HL-60 (cell line): ENCODE measurements at regions not wholly inside any gene's neighbourhood (a gene's known extent, or its start where the extent isn't known, plus 50 kb on each side); places are given as distances from the start of the nearest gene placed in this dataset.

ENCODE experiments used
- DNase-seq, 2 experiments: peaks; one replicate each; pipeline ENCODE4 v3.0.0-alpha.2; 2010 to 2020; ENCODE audit warnings: low read depth in 1 of 2, low spot score in 1 of 2
- H3K27ac ChIP-seq: fragments of 250-450 bp; sonication (Bioruptor Pico); replicated peaks from 2 replicates; pipeline ENCODE4 v1.5.1; 2020; ENCODE audit warnings: mild to moderate bottlenecking, moderate library complexity
- H3K27me3 ChIP-seq: fragments of 250-450 bp; sonication (Bioruptor Pico); 2 replicates; pipeline ENCODE4 v1.5.1; 2021; ENCODE audit warnings: mild to moderate bottlenecking, moderate library complexity; ENCODE audit not compliant: insufficient read depth, poor library complexity, severe bottlenecking
- H3K4me3 ChIP-seq: replicated peaks from 2 replicates; pipeline ENCODE4 v1.5.1; 2011; ENCODE audit warnings: mild to moderate bottlenecking, control low read depth, low read length; ENCODE audit not compliant: insufficient read depth
- GABPA ChIP-seq: IDR thresholded peaks from 2 replicates; pipeline ENCODE4 v1.6.1; 2012; ENCODE audit warnings: low read depth
- POLR2AphosphoS5 ChIP-seq: IDR thresholded peaks from 2 replicates; pipeline ENCODE4 v1.6.1; 2012; ENCODE audit warnings: low read depth
- REST ChIP-seq: IDR thresholded peaks from 2 replicates; pipeline ENCODE4 v1.6.1; 2012; ENCODE audit warnings: low read depth; ENCODE audit not compliant: insufficient replicate concordance
- SPI1 ChIP-seq: IDR thresholded peaks from 2 replicates; pipeline ENCODE4 v1.6.1; 2012; ENCODE audit warnings: low read depth, mild to moderate bottlenecking, borderline replicate concordance
- TF ChIP-seq, protein P1 (sequence below): IDR thresholded peaks from one replicate; pipeline ENCODE4 v1.5.1; 2011; ENCODE audit warnings: low read length, control low read depth, inconsistent platforms; ENCODE audit not compliant: insufficient read depth

- H3K27me3 ChIP-seq, result no peaks in the 10 kb centered on the region
- H3K27ac ChIP-seq, result no peak overlapping the region
- no peak overlapping the region for H3K4me3 ChIP-seq
- DNase-seq, result no peak
- TF ChIP-seq REST (no peak), GABPA (no peak), SPI1 (no peak), POLR2AphosphoS5 (no peak)
- TF ChIP-seq, protein P1, sequence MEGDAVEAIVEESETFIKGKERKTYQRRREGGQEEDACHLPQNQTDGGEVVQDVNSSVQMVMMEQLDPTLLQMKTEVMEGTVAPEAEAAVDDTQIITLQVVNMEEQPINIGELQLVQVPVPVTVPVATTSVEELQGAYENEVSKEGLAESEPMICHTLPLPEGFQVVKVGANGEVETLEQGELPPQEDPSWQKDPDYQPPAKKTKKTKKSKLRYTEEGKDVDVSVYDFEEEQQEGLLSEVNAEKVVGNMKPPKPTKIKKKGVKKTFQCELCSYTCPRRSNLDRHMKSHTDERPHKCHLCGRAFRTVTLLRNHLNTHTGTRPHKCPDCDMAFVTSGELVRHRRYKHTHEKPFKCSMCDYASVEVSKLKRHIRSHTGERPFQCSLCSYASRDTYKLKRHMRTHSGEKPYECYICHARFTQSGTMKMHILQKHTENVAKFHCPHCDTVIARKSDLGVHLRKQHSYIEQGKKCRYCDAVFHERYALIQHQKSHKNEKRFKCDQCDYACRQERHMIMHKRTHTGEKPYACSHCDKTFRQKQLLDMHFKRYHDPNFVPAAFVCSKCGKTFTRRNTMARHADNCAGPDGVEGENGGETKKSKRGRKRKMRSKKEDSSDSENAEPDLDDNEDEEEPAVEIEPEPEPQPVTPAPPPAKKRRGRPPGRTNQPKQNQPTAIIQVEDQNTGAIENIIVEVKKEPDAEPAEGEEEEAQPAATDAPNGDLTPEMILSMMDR, result no peak
Measured at GRCh38 chr18:7288544-7288943, 57.7 kb downstream of the LRRC30 start.

DNA sequence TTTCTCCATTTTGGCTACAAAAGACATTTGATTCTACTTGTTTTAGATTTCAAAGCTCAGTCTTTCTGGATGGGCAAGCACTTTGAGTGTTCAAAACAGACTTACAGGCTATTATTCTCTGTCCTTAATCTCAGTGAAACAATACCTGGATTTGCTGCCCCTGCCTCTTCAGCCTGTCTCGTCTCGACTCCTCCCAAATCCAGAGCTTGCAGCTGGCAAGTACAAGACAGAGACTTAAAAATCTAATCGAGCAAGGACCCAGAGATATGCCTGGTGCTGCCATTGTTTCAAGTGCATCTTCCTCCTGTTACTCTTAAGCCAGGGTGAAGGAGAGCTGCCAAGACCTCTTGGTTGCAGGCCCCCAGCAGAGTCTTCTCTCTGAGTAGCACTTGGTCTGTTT, 59.2 kb downstream of the LRRC30 start:
- Histone ChIP-seq H3K4me3 (no peak overlapping the region), H3K27ac (no peak overlapping the region), H3K27me3 (no peaks in the 10 kb centered on the region)
- no peak for DNase-seq
- TF ChIP-seq, protein P1, result no peak
- no peak for TF ChIP-seq SPI1
- no peak for TF ChIP-seq REST
- TF ChIP-seq POLR2AphosphoS5, result no peak
- no peak for TF ChIP-seq GABPA

GRCh38 chr18:7291046-7291445, 60.2 kb downstream of the LRRC30 start:
- TF ChIP-seq POLR2AphosphoS5 (no peak), GABPA (no peak), REST (no peak)
- no peaks in the 10 kb centered on the region for H3K27me3 ChIP-seq
- H3K4me3 ChIP-seq, result no peak overlapping the region
- no peak for DNase-seq
- no peak overlapping the region for H3K27ac ChIP-seq

DNA sequence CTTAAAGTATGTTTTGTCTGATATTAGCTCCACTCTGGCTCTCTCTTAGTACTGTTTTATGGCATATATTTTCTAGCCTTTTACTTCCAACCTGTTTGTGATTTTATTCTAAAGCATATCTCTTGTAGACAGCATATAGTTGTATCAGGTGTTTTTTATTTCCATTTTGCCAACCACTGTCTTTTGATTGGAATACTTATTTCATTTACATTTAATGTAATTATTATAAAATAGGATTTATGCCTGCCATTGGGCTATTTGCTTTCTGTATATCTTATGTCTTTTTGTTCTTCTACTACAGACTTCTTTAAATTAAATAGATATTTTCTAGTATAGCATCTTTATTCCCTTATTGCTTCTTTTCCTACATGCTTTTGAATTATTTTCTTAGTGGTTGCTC, 67.3 kb downstream of the LRRC30 start:
- TF ChIP-seq GABPA (no peak), POLR2AphosphoS5 (no peak), REST (no peak)
- DNase-seq, result no peak
- Histone ChIP-seq H3K27ac (no peak overlapping the region), H3K27me3 (no peaks in the 10 kb centered on the region), H3K4me3 (no peak overlapping the region)
